Right atrium auricular region (tissue), 2 donors: ENCODE measurements at regions not wholly inside any gene's neighbourhood (a gene's known extent, or its start where the extent isn't known, plus 50 kb on each side); places are given as distances from the start of the nearest gene placed in this dataset.

ENCODE experiments used
- DNase-seq: peaks from one replicate; pipeline ENCODE4 v3.0.0-alpha.2; 2019; ENCODE audit warnings: low spot score
- H3K27ac ChIP-seq, 2 donors: fragments of 200-600 bp; sonication (generic); 1 replicate in 1 of 2; 2 replicates in 1 of 2; pipeline ENCODE4 v1.5.1; 2016 to 2019
- H3K27me3 ChIP-seq, 2 donors: fragments of 200-600 bp; sonication (generic); one replicate each; pipeline versions ENCODE4 v1.5.1 to v1.6.0; 2017 to 2019
- H3K36me3 ChIP-seq: fragments of 200-600 bp; sonication (generic); one replicate; pipeline ENCODE4 v1.5.1; 2016
- H3K4me1 ChIP-seq, 2 donors: fragments of 200-600 bp; sonication (generic); one replicate each; pipeline versions ENCODE4 v1.5.1 to v1.6.0; 2017 to 2019
- H3K4me3 ChIP-seq, 2 donors: fragments of 200-600 bp; sonication (generic); 1 replicate in 1 of 2; 2 replicates in 1 of 2; pipeline ENCODE4 v1.5.1; 2017 to 2019; ENCODE audit warnings: mild to moderate bottlenecking in 1 of 2, moderate library complexity in 1 of 2
- H3K9me3 ChIP-seq, 2 donors: fragments of 200-600 bp; sonication (generic); one replicate each; pipeline ENCODE4 v1.5.1; 2019
- CTCF ChIP-seq, 2 donors: fragments of 200-600 bp; sonication (generic); IDR thresholded peaks; one replicate each; pipeline ENCODE4 v1.5.1; 2019; ENCODE audit warnings: antibody characterized with exemption in 2 of 2

GRCh38 chr10:88048312-88048711 lies 184.9 kb downstream of the PTEN start:
- Histone ChIP-seq H3K36me3 (no peaks in the 10 kb centered on the region), H3K4me1 (peaks cover 0 to 7% of the 10 kb centered on the region in 2 donors), H3K27me3 (no peaks in the 10 kb centered on the region), H3K27ac (no peak overlapping the region), H3K4me3 (no peak overlapping the region), H3K9me3 (no peaks in the 10 kb centered on the region)
- DNase-seq, result no peak
- TF ChIP-seq CTCF (IDR thresholded peaks at IDR 0.05), result no peak

GRCh38 chr10:88049204-88049603 lies 185.8 kb downstream of the PTEN start:
- Histone ChIP-seq H3K27ac (no peak overlapping the region), H3K27me3 (no peaks in the 10 kb centered on the region), H3K4me3 (no peak overlapping the region), H3K9me3 (no peaks in the 10 kb centered on the region), H3K4me1 (peaks cover 0 to 7% of the 10 kb centered on the region in 2 donors), H3K36me3 (no peaks in the 10 kb centered on the region)
- TF ChIP-seq CTCF (IDR thresholded peaks at IDR 0.05), result no peak
- no peak for DNase-seq

- no peak for DNase-seq
- no peak for TF ChIP-seq CTCF (IDR thresholded peaks at IDR 0.05)
- H3K4me1 ChIP-seq, result peaks cover 0 to 7% of the 10 kb centered on the region in 2 donors
- H3K27ac ChIP-seq, result no peak overlapping the region
- H3K36me3 ChIP-seq, result no peaks in the 10 kb centered on the region
- H3K27me3 ChIP-seq, result no peaks in the 10 kb centered on the region
- no peaks in the 10 kb centered on the region for H3K9me3 ChIP-seq
- no peak overlapping the region for H3K4me3 ChIP-seq
Measured at GRCh38 chr10:88057720-88058119, 194.3 kb downstream of the PTEN start.

- Histone ChIP-seq H3K4me3 (no peak overlapping the region), H3K4me1 (peaks cover 0 to 17% of the 10 kb centered on the region in 2 donors), H3K27ac (peak overlapping the region in 1 of 2 donors; percentile 13), H3K9me3 (no peaks in the 10 kb centered on the region), H3K27me3 (no peaks in the 10 kb centered on the region), H3K36me3 (no peaks in the 10 kb centered on the region)
- no peak for DNase-seq
- TF ChIP-seq CTCF (IDR thresholded peaks at IDR 0.05), result no peak
Measured at GRCh38 chr10:88058750-88059149, 195.3 kb downstream of the PTEN start.

GRCh38 chr10:88059190-88059589 lies 195.8 kb downstream of the PTEN start:
- H3K4me3 ChIP-seq, result no peak overlapping the region
- peaks cover 0 to 21% of the 10 kb centered on the region in 2 donors for H3K4me1 ChIP-seq
- H3K27me3 ChIP-seq, result no peaks in the 10 kb centered on the region
- no peak for TF ChIP-seq CTCF (IDR thresholded peaks at IDR 0.05)
- H3K36me3 ChIP-seq, result no peaks in the 10 kb centered on the region
- DNase-seq, result no peak
- H3K9me3 ChIP-seq, result no peaks in the 10 kb centered on the region
- H3K27ac ChIP-seq, result peak overlapping the region in 1 of 2 donors; percentile 13

- H3K36me3 ChIP-seq, result no peaks in the 10 kb centered on the region
- no peak for DNase-seq
- TF ChIP-seq CTCF (IDR thresholded peaks at IDR 0.05), result no peak
- H3K27me3 ChIP-seq, result no peaks in the 10 kb centered on the region
- H3K9me3 ChIP-seq, result no peaks in the 10 kb centered on the region
- H3K4me3 ChIP-seq, result no peak overlapping the region
- H3K27ac ChIP-seq, result no peak overlapping the region
- peaks cover 0 to 33% of the 10 kb centered on the region in 2 donors for H3K4me1 ChIP-seq
Measured at GRCh38 chr10:88060762-88061161, 197.3 kb downstream of the PTEN start.
